Spleen (tissue), 7 donors: ENCODE measurements at regions not wholly inside any gene's neighbourhood (a gene's known extent, or its start where the extent isn't known, plus 50 kb on each side); places are given as distances from the start of the nearest gene placed in this dataset.

Experiments
- POLR2A ChIP-seq, 3 donors: fragments of 450-650 bp; IDR thresholded peaks; one replicate each; pipeline ENCODE4 v1.5.1; 2017; ENCODE audit warnings: antibody characterized with exemption in 3 of 3, mild to moderate bottlenecking in 1 of 3
- POLR2AphosphoS5 ChIP-seq, 3 donors: sonication (generic); formaldehyde crosslinking; IDR thresholded peaks; one replicate each; pipeline ENCODE4 v1.5.1; 2017; ENCODE audit warnings: antibody characterized with exemption in 3 of 3
- TF ChIP-seq, protein P1 (sequence below), 11 experiments: fragments of 200-600 bp in 7 of 11; fragments of 450-650 bp in 4 of 11; sonication (generic) in 4 of 11; IDR thresholded peaks in 8 of 11; conservative IDR thresholded peaks in 3 of 11; 1 replicate in 7 of 11; 2 replicates in 4 of 11; pipeline versions ENCODE4 v1.4.0 to v1.8.0; 2016 to 2021; ENCODE audit warnings: antibody characterized with exemption in 11 of 11, inconsistent platforms in 4 of 11, mild to moderate bottlenecking in 1 of 11
- donor health status: DM: no; HTN: no; CAD: no; lungs with moderate emphysema.
- donor health status: DM: no; HTN: no; CAD: no.
- donor health status: DM: no; HTN: no; CAD: no.

DNA sequence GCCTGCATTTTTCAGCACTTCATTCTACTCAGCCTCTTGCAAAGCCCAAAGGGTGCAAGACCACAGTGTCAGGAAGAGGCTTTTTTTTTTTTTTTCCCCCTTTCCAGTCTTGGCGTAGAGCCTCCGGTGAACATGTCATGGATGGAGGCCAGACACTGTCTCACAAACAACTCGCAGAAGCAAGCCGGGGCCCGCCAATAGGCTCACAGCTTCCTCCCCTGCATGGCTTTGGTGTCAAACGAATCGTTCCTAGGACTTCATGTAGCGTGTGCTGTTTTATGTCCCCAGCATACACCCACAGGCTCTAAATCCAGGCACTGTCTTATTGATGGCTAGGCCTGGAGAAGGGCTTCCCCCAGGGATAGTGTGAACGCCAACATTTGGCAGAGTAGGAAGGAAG is 457.7 kb upstream of the MAF start:
- TF ChIP-seq, protein P1, sequence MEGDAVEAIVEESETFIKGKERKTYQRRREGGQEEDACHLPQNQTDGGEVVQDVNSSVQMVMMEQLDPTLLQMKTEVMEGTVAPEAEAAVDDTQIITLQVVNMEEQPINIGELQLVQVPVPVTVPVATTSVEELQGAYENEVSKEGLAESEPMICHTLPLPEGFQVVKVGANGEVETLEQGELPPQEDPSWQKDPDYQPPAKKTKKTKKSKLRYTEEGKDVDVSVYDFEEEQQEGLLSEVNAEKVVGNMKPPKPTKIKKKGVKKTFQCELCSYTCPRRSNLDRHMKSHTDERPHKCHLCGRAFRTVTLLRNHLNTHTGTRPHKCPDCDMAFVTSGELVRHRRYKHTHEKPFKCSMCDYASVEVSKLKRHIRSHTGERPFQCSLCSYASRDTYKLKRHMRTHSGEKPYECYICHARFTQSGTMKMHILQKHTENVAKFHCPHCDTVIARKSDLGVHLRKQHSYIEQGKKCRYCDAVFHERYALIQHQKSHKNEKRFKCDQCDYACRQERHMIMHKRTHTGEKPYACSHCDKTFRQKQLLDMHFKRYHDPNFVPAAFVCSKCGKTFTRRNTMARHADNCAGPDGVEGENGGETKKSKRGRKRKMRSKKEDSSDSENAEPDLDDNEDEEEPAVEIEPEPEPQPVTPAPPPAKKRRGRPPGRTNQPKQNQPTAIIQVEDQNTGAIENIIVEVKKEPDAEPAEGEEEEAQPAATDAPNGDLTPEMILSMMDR (IDR thresholded peaks at IDR 0.05 in 8 of 11, conservative IDR thresholded peaks at IDR 0.05 in 3 of 11): no peak
- TF ChIP-seq POLR2A (IDR thresholded peaks at IDR 0.05): no peak
- no peak for TF ChIP-seq POLR2AphosphoS5 (IDR thresholded peaks at IDR 0.05)
